ENCODE measurements at regions not wholly inside any gene's neighbourhood (a gene's known extent, or its start where the extent isn't known, plus 50 kb on each side); places are given as distances from the start of the nearest gene placed in this dataset.

DNA sequence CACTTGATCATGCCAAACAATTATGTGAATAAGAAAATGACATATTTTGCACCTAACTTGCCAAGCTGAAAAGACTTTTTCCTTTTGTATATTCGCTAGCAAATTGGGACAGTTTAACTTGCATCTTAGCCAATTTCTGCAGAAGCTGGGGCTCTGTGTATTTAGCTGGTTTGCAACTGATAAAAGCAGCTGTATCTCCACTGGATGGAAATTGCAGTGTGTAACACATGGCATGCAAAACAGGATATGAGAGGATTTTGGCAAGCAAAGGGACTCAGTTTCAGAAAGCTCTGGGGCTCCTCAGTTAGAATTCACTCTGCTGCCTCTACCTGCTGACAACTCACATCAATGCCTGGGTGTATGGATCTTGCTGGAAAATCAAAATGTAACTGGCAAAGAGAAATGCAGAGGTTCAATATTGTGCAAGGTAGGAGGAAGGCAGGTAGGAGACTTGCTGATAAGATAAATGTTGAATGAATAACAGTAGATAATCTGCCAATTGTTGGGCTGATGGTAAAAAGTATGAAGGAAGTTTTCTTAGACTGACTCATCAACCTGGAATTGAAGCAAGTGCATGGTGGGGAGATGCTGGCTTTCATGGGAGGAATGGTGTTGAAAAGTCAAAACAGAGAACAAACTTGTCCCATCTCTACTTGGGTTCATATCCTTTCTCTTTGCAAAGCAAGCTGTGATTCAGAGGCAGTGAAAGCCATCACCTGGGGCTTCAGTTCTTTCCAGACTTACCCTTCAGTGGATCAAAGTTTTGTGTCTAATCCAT, 546.9 kb upstream of the AMELY start (continued):
- TF ChIP-seq SUZ12 (IDR thresholded peaks at IDR 0.05; ENCODE audit: low read length) = no peak
- TF ChIP-seq BRCA1 (IDR thresholded peaks at IDR 0.05; ENCODE audit: low read depth, low read length) = no peak
- TF ChIP-seq CREB1 (IDR thresholded peaks at IDR 0.05) = no peak
- no peak for TF ChIP-seq TAF1 (IDR thresholded peaks at IDR 0.05; ENCODE audit: low read depth, low read length)
- TF ChIP-seq CBX8 (IDR thresholded peaks at IDR 0.05; ENCODE audit: borderline replicate concordance, low read depth, low read length) = no peak
- no peak for TF ChIP-seq BACH1 (IDR thresholded peaks at IDR 0.05; ENCODE audit: low read length)

Measured in H1 (cell line).